ENCODE measurements at regions not wholly inside any gene's neighbourhood (a gene's known extent, or its start where the extent isn't known, plus 50 kb on each side); places are given as distances from the start of the nearest gene placed in this dataset.

DNA sequence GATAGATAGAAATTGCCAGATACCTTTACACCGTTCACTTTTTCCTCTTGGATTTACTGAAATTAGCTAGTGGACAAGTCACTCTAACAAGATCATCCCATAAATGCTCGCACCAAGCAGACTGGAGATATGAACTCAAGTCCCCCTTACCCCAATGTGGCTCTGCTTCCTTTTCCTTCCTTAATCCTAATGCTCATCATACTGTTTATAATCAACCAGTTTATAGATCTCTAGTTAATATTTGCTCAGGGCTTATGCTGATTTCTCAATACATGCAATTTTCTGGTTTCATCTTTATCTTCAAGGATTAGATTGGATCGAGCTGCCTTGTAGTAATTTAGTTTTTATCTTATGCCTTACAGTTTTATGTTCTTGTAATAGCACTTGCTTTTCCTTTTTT, 318.3 kb upstream of the KLHL29 start:
- TF ChIP-seq, protein P1, sequence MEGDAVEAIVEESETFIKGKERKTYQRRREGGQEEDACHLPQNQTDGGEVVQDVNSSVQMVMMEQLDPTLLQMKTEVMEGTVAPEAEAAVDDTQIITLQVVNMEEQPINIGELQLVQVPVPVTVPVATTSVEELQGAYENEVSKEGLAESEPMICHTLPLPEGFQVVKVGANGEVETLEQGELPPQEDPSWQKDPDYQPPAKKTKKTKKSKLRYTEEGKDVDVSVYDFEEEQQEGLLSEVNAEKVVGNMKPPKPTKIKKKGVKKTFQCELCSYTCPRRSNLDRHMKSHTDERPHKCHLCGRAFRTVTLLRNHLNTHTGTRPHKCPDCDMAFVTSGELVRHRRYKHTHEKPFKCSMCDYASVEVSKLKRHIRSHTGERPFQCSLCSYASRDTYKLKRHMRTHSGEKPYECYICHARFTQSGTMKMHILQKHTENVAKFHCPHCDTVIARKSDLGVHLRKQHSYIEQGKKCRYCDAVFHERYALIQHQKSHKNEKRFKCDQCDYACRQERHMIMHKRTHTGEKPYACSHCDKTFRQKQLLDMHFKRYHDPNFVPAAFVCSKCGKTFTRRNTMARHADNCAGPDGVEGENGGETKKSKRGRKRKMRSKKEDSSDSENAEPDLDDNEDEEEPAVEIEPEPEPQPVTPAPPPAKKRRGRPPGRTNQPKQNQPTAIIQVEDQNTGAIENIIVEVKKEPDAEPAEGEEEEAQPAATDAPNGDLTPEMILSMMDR (IDR thresholded peaks at IDR 0.05; ENCODE audit: low read depth, low read length), result no peak
- Histone ChIP-seq H3K4me1 (no peaks in the 10 kb centered on the region), H3K4me3 (ENCODE audit: low read depth, low read length) (no peak overlapping the region), H3K36me3 (no peaks in the 10 kb centered on the region), H3K27me3 (no peaks in the 10 kb centered on the region), H3K9me3 (no peaks in the 10 kb centered on the region)
- DNase-seq, result no peak

DNA sequence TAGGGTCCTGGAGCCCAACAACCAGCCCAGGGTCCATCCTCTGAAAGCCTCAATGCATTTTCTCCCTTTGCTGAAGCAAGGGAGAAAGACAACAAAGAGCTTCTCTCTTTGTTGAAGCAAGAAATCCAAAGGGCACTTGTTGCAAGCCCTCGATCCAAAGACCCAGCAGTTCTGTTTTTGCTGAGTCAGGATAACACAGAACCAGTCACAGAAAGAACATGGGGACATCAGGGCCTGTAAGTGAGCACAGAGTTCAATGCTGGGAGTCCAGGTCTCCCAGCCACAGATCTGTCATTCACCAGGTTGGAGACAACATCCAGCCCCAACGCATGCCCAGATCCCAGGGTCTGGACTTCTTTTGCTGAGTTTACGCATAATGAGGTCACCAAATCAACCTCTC, 315.8 kb upstream of the KLHL29 start:
- no peaks in the 10 kb centered on the region for H3K36me3 ChIP-seq
- TF ChIP-seq, protein P1 (IDR thresholded peaks at IDR 0.05; ENCODE audit: low read depth, low read length), result no peak

DNA sequence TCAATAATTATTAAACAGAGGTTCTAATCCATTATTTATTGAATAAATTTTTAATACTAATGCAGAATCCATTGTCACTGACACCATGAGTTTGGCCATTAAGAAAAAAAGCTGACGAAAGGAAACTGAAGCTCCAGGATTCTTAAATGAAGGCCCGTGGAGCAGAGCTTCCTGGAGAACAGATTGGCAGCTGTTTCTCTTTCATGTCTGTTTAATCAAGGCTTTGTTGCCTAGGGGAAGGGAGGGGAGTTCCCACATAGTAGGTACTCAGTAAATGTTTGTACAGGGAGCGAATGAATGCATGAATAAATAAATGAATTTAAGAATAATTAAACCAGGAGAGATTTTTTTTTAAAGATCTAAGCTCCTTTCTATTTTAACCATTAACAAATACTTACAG, 315.1 kb upstream of the KLHL29 start:
- H3K27me3 ChIP-seq, result no peaks in the 10 kb centered on the region
- H3K36me3 ChIP-seq, result no peaks in the 10 kb centered on the region
- H3K4me1 ChIP-seq, result no peaks in the 10 kb centered on the region
- DNase-seq, result no peak
- no peaks in the 10 kb centered on the region for H3K9me3 ChIP-seq
- no peak overlapping the region for H3K4me3 ChIP-seq (ENCODE audit: low read depth, low read length)
- TF ChIP-seq, protein P1 (IDR thresholded peaks at IDR 0.05; ENCODE audit: low read depth, low read length), result no peak

More for the DNA sequence above, 315.8 kb upstream of the KLHL29 start:
- H3K27me3 ChIP-seq, result no peaks in the 10 kb centered on the region
- DNase-seq, result no peak
- no peaks in the 10 kb centered on the region for H3K9me3 ChIP-seq
- H3K4me3 ChIP-seq (ENCODE audit: low read depth, low read length), result no peak overlapping the region
- H3K4me1 ChIP-seq, result no peaks in the 10 kb centered on the region

DNA sequence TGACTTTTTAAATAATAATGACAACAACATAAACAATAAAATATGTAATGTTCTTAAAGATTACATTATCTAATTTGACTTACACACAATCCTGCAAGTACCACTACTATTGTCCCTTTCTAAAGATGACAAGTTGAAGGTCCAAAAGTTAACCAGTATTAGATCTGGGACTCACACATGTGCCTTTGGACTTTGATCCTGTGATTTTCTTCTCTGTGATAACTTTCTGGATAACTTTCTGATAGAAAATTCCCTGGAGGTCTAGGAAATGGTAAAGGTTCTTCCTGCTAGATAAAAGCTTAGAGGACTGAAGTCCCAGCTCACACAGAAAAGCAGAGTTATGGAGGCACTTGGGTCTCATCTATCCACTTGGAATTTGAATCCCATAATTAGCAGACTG, 311.9 kb upstream of the KLHL29 start:
- no peak overlapping the region for H3K4me3 ChIP-seq (ENCODE audit: low read depth, low read length)
- TF ChIP-seq, protein P1 (IDR thresholded peaks at IDR 0.05; ENCODE audit: low read depth, low read length), result no peak
- no peak for DNase-seq
- no peaks in the 10 kb centered on the region for H3K36me3 ChIP-seq
- no peaks in the 10 kb centered on the region for H3K4me1 ChIP-seq
- no peaks in the 10 kb centered on the region for H3K9me3 ChIP-seq
- H3K27me3 ChIP-seq, result no peaks in the 10 kb centered on the region

DNA sequence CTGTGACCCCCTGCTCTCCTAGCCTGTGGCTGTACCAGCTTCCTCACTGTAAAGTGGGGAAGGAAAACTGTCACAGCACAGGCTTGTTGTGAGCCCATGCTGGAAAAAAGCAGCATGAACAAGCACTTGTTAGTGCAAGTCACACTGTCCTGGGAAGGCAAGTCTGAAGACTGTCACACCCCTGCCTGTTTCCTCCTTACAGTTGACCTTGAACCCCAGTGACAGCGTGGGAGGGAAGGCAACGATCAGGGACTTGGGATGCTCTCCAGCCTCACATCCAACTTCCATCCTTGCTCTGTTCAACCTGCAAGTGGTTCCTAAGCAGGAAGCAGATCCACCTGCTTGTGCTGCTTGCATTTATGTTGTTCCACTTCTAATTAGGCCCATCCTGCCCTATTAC, 311.3 kb upstream of the KLHL29 start:
- H3K9me3 ChIP-seq, result no peaks in the 10 kb centered on the region
- TF ChIP-seq, protein P1 (IDR thresholded peaks at IDR 0.05; ENCODE audit: low read depth, low read length), result no peak
- no peak for DNase-seq
- no peak overlapping the region for H3K4me3 ChIP-seq (ENCODE audit: low read depth, low read length)
- H3K36me3 ChIP-seq, result no peaks in the 10 kb centered on the region
- H3K4me1 ChIP-seq, result no peaks in the 10 kb centered on the region; the same call in 1 of the 2 replicates
- no peaks in the 10 kb centered on the region for H3K27me3 ChIP-seq

DNA sequence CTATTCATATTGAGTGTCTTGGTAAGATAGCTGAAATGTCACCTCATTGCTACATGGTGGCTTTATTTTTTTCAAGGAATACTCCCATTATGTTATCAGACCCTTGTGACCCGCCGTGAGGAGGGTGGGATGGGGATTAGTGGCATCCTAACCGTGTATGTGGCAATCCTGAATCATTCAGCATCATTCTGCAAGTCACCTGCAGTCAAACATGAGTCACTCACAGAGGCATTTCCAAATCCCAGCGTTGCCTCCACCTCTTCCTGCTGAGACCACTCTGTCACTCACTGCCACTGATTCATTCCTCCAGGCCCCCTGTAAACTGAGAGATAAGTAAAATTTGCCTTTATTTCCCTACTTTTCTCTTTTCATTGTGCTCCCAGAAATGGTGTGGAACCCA, 307.4 kb upstream of the KLHL29 start:
- Histone ChIP-seq H3K9me3 (no peaks in the 10 kb centered on the region), H3K4me3 (ENCODE audit: low read depth, low read length) (no peak overlapping the region), H3K27me3 (no peaks in the 10 kb centered on the region), H3K36me3 (no peaks in the 10 kb centered on the region), H3K4me1 (no peaks in the 10 kb centered on the region; the same call in 1 of the 2 replicates)
- TF ChIP-seq, protein P1 (IDR thresholded peaks at IDR 0.05; ENCODE audit: low read depth, low read length), result no peak
- no peak for DNase-seq

Measured in BE2C (cell line).